HepG2 (cell line): ENCODE measurements at regions not wholly inside any gene's neighbourhood (a gene's known extent, or its start where the extent isn't known, plus 50 kb on each side); places are given as distances from the start of the nearest gene placed in this dataset.
"Not testable (repeated sequence)": the region's sequence is repeated elsewhere in the genome, so short reads cannot be mapped to it uniquely, and the experiment has no call there.

Source experiments
- ATAC-seq: fragments of 200-7000 bp; cut with Tn5 transposase; 3 replicates; pipeline ENCODE4 v1.9.1; 2020; ENCODE audit warnings: mild to moderate bottlenecking, moderate library complexity
- BruUV-seq: library from RNA; stranded (reverse); fragments of 400-500 nt; replicated peaks from 2 replicates; lab custom pipeline; 2021; lab: Mats Ljungman, UMichigan
- CTCF ChIA-PET: fragments of 300-600 bp; formaldehyde crosslinking; extraction: SDS; loops from one replicate; lab custom pipeline; 2021; ENCODE audit warnings: low total read pairs, inconsistent platforms, low intra/inter-chr PET ratio; lab: Yijun Ruan, JAX
- POLR2A ChIA-PET: fragments of 350-600 bp; sonication (Branson Sonifier 250); formaldehyde crosslinking; loops from one replicate; lab custom pipeline; 2020; ENCODE audit warnings: antibody characterized with exemption, inconsistent platforms; lab: Yijun Ruan, JAX
- DNase-seq: peaks from one replicate; pipeline ENCODE4 v3.0.0-alpha.2; 2015; ENCODE audit warnings: low spot score
- FAIRE-seq: peaks from 3 replicates; lab custom pipeline; 2011; peaks lifted over from hg19 to GRCh38; lab: Jason Lieb, UNC
- H2AFZ ChIP-seq: one replicate; pipeline ENCODE4 v1.6.1; 2011; ENCODE audit warnings: low read length, inconsistent platforms
- H3K27ac ChIP-seq: fragments of 300-600 bp; 3 replicates; pipeline ENCODE4 v1.8.0; 2011; ENCODE audit warnings: mixed run types, mild to moderate bottlenecking, mixed read lengths, low read length, inconsistent platforms; ENCODE audit not compliant: insufficient read depth; ENCODE audit errors: extremely low read length
- H3K27me3 ChIP-seq, 2 experiments: fragments of 200-600 bp in 1 of 2; 2 replicates in 1 of 2; 3 replicates in 1 of 2; pipeline versions ENCODE4 v1.6.0 to v1.8.0; 2011; ENCODE audit warnings: low read length in 2 of 2, mild to moderate bottlenecking in 2 of 2, moderate library complexity in 2 of 2, inconsistent platforms in 1 of 2; ENCODE audit not compliant: insufficient read depth in 2 of 2, control insufficient read depth in 1 of 2
- H3K36me3 ChIP-seq, 2 experiments: fragments of 200-600 bp in 1 of 2; replicated peaks in 1 of 2; 2 replicates in 1 of 2; 3 replicates in 1 of 2; pipeline versions ENCODE4 v1.5.1 to v1.8.0; 2011; ENCODE audit warnings: low read length in 2 of 2, inconsistent platforms in 1 of 2; ENCODE audit not compliant: insufficient read depth in 2 of 2, control insufficient read depth in 1 of 2
- H3K4me1 ChIP-seq: 2 replicates; pipeline ENCODE4 v1.5.1; 2012; ENCODE audit warnings: low read length, inconsistent platforms; ENCODE audit not compliant: insufficient read depth
- H3K4me2 ChIP-seq: 2 replicates; pipeline ENCODE4 v1.6.0; 2011; ENCODE audit warnings: low read depth, low read length, inconsistent platforms
- H3K4me3 ChIP-seq, 3 experiments: fragments of 200-600 bp in 1 of 3; sonication (generic), shearing (Covaris generic) in 1 of 3; replicated peaks in 1 of 3; 2 replicates each; pipeline ENCODE4 v1.5.1; 2011 to 2016; ENCODE audit warnings: low read length in 3 of 3, inconsistent platforms in 2 of 3, low read depth in 2 of 3, mild to moderate bottlenecking in 2 of 3, control low read depth in 1 of 3, mixed read lengths in 1 of 3; ENCODE audit not compliant: insufficient read depth in 1 of 3
- H3K79me2 ChIP-seq: one replicate; pipeline ENCODE4 v1.6.1; 2011; ENCODE audit warnings: low read length, inconsistent platforms; ENCODE audit not compliant: insufficient read depth
- H3K9ac ChIP-seq: 2 replicates; pipeline ENCODE4 v1.6.0; 2011; ENCODE audit warnings: mild to moderate bottlenecking, low read depth, low read length, inconsistent platforms; ENCODE audit not compliant: insufficient read depth
- H3K9me3 ChIP-seq: 2 replicates; pipeline ENCODE4 v1.5.1; 2012; ENCODE audit warnings: mild to moderate bottlenecking, low read length
- H4K20me1 ChIP-seq: 2 replicates; pipeline ENCODE4 v1.6.0; 2011; ENCODE audit warnings: inconsistent platforms, mild to moderate bottlenecking, low read length, moderate library complexity; ENCODE audit not compliant: insufficient read depth
- NFE2L2 ChIP-seq: fragments of 150-350 bp; IDR thresholded peaks from 2 replicates; pipeline ENCODE4 v1.6.1; 2014; ENCODE audit warnings: low read length
- WGBS: methylation state at CpG from one replicate; pipeline ENCODE4 v1.1.6; 2017; ENCODE audit warnings: low lambda C conversion rate; 5-methylcytosine and 5-hydroxymethylcytosine counted together
- in situ Hi-C: cut with HindIII; loops from 2 replicates; pipeline ENCODE4 v1.10.0; 2017; ENCODE audit warnings: low pct_unique_long_range_greater_than_20kb; ENCODE audit not compliant: extremely low pct_ligation_motif_present
- intact Hi-C: fragments of 100-400 bp; cut with micrococcal nuclease; formaldehyde crosslinking; loops from one replicate; pipeline ENCODE4 v1.10.0; 2022; ENCODE audit not compliant: unreplicated experiment

GRCh38 chr2:111382507-111382906 lies 261.8 kb downstream of the BCL2L11 start:
- H3K36me3 ChIP-seq, H3K4me3 ChIP-seq, H3K4me1 ChIP-seq, H3K27ac ChIP-seq, CTCF ChIA-PET, POLR2A ChIA-PET, in situ Hi-C loops, BruUV-seq, H3K27me3 ChIP-seq, H3K4me2 ChIP-seq, FAIRE-seq, intact Hi-C loops, H3K79me2 ChIP-seq, ATAC-seq, DNase-seq, H3K9me3 ChIP-seq, H3K9ac ChIP-seq, H2AFZ ChIP-seq, H4K20me1 ChIP-seq: not testable (repeated sequence)
- WGBS, result 96% methylated on average over 2 of the region's 3 CpGs

GRCh38 chr2:111383311-111383710 lies 262.6 kb downstream of the BCL2L11 start:
- POLR2A ChIA-PET, H3K79me2 ChIP-seq, H3K9me3 ChIP-seq, H4K20me1 ChIP-seq, H3K27ac ChIP-seq, DNase-seq, intact Hi-C loops, H3K4me1 ChIP-seq, H3K9ac ChIP-seq, H2AFZ ChIP-seq, BruUV-seq, H3K4me3 ChIP-seq, H3K27me3 ChIP-seq, ATAC-seq, H3K36me3 ChIP-seq, in situ Hi-C loops, H3K4me2 ChIP-seq, CTCF ChIA-PET, FAIRE-seq: not testable (repeated sequence)
- WGBS, result 96% methylated on average over 10 of the region's 12 CpGs

- H3K36me3 ChIP-seq, DNase-seq, H3K27me3 ChIP-seq, H3K4me2 ChIP-seq, POLR2A ChIA-PET, BruUV-seq, intact Hi-C loops, H3K4me3 ChIP-seq, FAIRE-seq, H3K4me1 ChIP-seq, H3K9ac ChIP-seq, ATAC-seq, H3K9me3 ChIP-seq, CTCF ChIA-PET, H3K27ac ChIP-seq, H2AFZ ChIP-seq, H3K79me2 ChIP-seq, in situ Hi-C loops, H4K20me1 ChIP-seq: not testable (repeated sequence)
- WGBS, result 96% methylated on average over 8 of the region's 8 CpGs
- 0 out of 2 replicates have a peak, but pooled peaks have one; percentile 13 for TF ChIP-seq NFE2L2
Observed at GRCh38 chr2:111385226-111385957, 264.7 kb downstream of the BCL2L11 start.

GRCh38 chr2:111390605-111391004 lies 269.9 kb downstream of the BCL2L11 start:
- ATAC-seq, intact Hi-C loops: not testable (repeated sequence)
- WGBS, result 86% methylated on average over 2 of the region's 2 CpGs

More at GRCh38 chr2:111390605-111391004, 269.9 kb downstream of the BCL2L11 start:
- DNase-seq, H2AFZ ChIP-seq, CTCF ChIA-PET, H3K9ac ChIP-seq, POLR2A ChIA-PET, H3K27ac ChIP-seq, BruUV-seq, H3K4me1 ChIP-seq, H3K27me3 ChIP-seq, H3K79me2 ChIP-seq, H3K4me2 ChIP-seq, in situ Hi-C loops, H3K36me3 ChIP-seq, H4K20me1 ChIP-seq, H3K4me3 ChIP-seq, H3K9me3 ChIP-seq, FAIRE-seq: not testable (repeated sequence)
